GM21723 (cell line): ENCODE measurements at regions not wholly inside any gene's neighbourhood (a gene's known extent, or its start where the extent isn't known, plus 50 kb on each side); places are given as distances from the start of the nearest gene placed in this dataset.

ENCODE experiments used
- ATAC-seq: cut with Tn5 transposase; IDR thresholded peaks from one replicate; pipeline ENCODE4 v1.9.1; 2021; ENCODE audit warnings: mild to moderate bottlenecking, moderate library complexity; ENCODE audit not compliant: unreplicated experiment

DNA sequence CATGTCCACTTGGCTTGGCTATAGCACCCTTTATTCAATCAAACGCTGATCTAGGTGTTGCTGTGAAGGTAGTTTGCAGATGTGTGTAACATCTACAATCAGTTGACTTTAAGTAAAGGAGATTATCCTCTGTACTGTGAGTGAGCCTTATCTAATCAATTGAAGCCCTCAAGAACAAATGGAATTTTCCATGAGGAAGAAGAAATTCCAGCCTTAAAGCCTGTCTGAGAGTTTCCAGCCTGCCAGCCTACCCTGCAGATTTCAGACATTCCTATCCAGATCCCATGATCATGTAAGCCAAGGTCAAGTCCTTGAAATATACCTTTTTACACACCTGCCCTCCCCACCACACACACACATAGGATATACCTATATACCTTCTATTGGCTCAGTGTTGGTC, 696.7 kb downstream of the MRPL39 start:
- ATAC-seq: no peak

DNA sequence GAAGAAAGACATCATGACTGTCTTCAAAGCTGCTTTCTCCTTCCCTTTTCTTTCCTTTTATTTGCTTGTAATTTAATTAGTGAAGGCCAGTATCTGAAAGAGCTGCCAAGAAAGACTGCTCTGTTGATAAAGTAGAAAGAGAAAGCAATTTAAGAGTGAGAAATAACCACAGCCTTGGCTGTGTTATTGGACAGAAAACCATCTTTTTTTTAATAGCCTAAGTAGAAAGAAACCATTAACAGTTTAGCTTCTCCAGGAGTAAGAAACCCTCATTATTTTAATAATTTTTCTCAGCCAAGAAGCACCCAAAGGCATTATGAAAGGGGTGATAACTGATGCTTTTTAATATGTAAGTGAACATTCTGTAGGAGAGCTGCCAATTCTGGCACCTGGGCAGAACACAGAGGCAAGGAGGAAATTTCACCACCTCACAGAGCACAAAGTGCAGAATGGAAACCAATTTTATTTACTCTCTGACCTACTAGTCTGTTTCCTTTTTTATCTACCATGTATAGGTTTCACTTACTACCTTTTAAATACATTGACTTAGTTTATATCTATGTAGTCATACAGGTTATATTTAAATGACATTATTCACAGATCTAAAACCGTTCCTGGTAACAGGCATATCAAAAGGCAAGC, 703.2 kb downstream of the MRPL39 start:
- ATAC-seq: no peak

- ATAC-seq: no peak
Observed at GRCh38 chr21:24899138-24899537, 708.1 kb downstream of the MRPL39 start.

GRCh38 chr21:24897883-24898282, 709.4 kb downstream of the MRPL39 start:
- ATAC-seq: no peak

DNA sequence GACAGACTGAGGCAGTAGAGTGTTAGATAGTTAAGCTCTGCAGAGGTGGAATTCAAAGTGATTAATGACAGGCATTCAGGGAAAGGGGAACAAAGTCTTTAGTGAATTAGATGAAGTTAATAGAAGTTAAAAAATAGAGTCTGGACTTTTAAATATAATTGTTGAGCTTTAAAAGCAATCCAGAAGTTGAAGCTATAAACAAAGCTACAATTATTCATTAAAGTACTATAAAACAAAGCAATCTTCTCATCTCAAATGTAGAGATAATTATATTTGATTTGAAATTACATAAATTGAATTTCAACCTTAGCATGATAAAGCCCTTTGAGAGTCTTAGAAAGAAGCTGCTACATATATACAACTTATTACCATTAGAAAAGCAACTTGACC, 710.6 kb downstream of the MRPL39 start:
- no peak for ATAC-seq

DNA sequence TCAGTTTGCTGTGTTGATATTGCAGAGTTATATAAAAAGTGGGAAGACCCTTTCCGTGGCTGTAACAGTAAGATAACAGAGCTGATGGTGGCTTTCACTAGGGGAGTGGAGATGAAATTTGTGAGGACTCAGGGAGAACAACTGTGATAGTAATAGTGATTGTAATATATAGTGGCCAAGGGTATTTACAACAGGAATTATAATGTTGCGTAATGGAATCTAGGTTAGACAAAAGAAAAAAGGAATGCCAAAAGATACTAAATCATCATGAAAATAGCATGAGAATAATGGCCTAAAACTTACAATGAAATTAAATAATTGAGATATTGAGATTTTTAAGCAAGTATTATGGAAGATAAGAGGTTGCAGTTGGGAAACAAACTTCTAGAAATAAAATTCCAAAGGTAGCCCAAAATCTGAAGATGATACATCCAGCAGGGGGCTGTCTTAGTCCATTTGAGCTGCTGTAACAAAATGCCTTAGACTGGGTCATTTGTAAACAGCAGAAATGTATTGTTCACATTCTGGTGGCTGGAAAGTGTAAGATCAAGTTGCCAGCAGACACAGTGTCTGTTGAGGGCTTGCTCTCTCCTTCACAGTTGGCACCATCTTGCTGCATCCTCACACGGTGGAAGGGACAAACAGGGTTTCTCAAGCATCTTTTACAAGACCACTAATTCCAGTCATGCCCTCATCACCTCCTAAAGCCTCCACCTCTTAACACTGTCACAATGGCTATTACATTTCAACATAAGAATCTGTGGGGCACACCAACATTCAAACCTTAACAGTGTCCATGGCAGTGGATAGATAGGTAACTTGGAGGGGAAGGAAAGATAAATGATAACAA, 711.2 kb downstream of the MRPL39 start:
- peak; percentile 73 for ATAC-seq

- no peak for ATAC-seq
Observed at GRCh38 chr21:24894324-24894723, 713.0 kb downstream of the MRPL39 start.

DNA sequence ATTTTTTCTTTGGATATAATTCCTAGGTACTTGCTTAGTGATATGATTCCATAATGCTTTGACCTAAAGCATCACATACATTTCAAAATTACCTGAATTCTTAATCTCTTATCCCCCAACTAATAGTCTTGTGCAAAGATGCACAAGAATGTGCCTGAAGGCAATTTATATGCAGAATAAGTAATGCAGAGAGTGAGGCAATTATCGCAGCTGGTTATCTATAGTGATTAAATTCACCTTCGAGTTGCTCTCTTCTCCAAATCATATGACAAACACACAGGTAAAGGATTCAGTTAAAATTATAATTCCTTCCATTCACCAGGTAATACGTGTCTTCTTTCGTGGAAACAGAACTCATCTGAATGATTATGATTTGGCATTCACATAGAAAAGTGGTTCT, 717.3 kb downstream of the MRPL39 start:
- no peak for ATAC-seq

GRCh38 chr21:24881506-24881905, 725.8 kb downstream of the MRPL39 start:
- ATAC-seq: no peak

DNA sequence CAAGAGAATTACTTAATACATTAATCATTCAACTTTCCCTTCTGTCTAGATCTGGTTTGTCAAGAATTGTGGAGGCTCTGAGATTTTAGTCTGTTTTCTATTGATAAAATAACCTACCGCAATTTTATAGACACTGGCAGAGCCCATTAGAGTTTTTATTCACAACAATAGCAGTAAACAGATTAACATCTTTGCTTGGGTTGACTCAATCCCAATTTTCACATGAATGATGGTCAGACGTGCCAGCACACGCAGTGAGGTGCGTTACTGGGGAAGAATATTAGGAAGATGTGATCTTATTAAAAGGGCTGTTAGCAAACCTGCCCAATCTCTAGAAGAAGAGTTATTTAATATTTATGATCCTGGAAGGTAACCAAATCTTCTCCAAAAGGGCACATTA, 736.6 kb downstream of the MRPL39 start:
- no peak for ATAC-seq

GRCh38 chr21:24869862-24870261, 737.4 kb downstream of the MRPL39 start:
- no peak for ATAC-seq

GRCh38 chr21:24868117-24868516, 739.2 kb downstream of the MRPL39 start:
- ATAC-seq: no peak

- ATAC-seq: no peak
Observed at GRCh38 chr21:24861471-24861870, 745.8 kb downstream of the MRPL39 start.

- no peak for ATAC-seq
Observed at GRCh38 chr21:24856326-24856725, 751.0 kb downstream of the MRPL39 start.

DNA sequence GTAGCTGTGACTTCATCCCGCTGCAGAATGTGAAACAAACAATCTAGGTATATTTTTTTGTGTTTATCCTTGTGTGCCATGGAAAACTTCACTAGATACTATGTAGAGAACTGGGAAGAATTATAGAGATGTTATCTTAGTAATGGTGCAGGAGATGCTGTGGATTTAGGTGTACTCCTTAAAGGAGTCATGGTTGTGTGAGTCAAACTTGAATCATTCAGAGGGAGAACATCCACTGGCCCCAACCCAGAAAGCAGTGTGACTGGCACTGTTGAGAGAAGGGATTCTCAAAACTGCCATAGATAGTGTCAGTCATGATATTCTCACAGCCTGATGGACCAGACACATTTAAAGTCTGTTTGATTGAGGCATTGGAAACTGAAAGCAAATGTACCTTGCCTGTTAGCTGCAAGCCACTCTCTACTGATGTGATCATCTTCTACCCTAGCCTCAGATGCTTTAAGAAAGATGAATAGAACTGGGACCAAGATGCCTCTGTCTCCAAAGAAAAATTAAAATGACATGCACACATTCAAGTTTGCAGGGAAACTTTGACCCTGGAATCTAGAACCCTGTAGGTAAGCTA, 754.6 kb downstream of the MRPL39 start:
- ATAC-seq: no peak

- no peak for ATAC-seq
Observed at GRCh38 chr21:24850121-24850520, 757.2 kb downstream of the MRPL39 start.

GRCh38 chr21:24844671-24845070, 762.6 kb downstream of the MRPL39 start:
- no peak for ATAC-seq

DNA sequence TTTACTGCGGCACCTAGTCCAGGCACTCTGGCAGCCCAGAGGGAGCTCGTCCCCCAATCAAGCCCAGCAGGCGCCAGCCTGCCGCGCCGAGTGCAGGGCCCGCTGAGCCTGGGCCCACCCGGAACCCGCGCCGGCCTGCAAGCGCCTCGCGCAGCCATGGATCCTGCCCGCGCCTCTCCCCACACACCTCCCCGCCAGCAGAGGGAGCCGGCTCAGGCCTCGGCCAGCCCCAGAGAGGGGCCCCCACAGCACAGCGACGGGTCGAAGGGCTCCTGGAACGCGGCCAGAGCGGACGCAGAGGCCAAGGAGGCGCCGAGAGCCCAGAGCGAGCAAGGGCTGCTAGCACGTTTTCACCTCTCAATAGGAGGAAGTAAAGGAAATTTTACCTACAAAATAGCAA, 767.0 kb downstream of the MRPL39 start:
- ATAC-seq: no peak

DNA sequence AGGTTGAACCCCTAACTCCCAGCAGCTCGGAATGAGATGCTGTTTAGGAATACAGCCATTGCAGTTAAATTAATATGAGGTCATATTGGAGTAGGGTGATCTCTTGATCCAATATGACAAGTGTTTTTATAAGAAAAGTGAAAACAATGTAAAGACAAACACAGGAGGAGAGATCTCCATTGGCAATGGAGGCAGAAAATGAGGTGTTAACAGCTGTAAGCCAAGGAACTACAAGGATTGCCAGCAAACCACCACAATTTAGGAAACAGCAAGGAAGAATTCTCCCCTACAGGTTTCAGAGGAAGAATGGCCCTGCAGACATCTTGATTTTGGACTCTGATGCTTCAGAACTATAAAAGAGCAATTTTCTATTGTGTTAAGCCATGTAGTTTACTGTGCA, 774.3 kb downstream of the MRPL39 start:
- ATAC-seq: no peak

DNA sequence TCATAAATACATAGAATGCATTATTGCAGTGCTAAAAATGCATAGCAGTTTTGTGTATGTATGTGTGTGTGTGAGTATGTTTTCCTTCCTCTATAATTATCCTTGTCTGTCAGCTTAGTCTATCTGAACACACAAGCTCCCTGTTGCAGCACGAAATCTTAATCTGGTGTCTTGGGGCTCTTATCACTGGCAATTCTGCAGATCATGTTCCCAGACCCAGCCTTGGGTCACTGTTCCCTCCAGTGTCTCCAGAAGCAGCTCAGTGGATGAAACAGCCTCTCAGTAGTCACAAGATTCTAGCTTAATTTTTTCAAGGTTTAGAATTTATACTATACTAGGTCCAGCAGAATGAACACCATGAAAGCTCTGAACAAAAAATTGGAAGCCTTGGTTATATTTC, 777.9 kb downstream of the MRPL39 start:
- ATAC-seq: no peak

GRCh38 chr21:24826822-24827221, 780.5 kb downstream of the MRPL39 start:
- ATAC-seq: no peak

DNA sequence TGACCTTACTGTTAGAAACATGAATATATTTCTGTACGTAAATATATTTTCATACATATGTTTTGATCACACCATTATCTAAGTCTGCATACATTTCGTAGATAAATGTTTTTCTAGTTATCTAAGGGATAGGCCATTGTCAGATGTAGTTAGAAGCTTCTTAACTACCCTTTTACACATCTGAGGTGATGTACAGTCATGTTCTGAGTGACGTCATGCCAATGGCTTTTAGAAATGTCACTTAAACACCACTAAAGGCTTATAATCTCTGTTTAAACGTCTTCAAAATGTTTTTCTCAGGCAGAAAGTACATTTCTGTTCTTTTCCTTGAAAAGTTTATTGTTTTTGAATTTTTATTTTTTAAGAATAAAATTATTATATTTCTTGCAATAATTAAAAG, 781.9 kb downstream of the MRPL39 start:
- ATAC-seq: no peak
